ENCODE measurements at regions not wholly inside any gene's neighbourhood (a gene's known extent, or its start where the extent isn't known, plus 50 kb on each side); places are given as distances from the start of the nearest gene placed in this dataset.
"Not testable (repeated sequence)": the region's sequence is repeated elsewhere in the genome, so short reads cannot be mapped to it uniquely, and the experiment has no call there.

DNA sequence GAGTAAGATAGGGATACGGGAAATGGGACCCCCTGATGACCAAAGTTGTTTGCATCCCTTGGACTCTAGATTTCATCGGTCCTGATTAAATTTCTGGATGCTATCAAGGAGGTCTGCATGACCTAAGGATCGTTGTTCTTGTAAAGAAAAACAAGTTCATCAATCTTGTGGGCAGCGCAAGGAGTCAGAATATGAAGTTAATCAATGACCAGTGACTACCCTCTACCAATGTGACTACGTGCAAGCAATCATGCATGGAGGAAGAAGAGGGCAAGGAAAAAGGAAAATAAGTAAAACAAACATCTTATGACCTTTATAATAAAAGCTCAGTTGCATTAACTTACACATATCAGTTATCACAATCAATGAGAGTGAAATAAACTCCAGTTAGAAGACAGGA lies 139.7 kb downstream of the RTP4 start:
- Histone ChIP-seq H3K4me3 (replicated peaks in 1 of 3) (no peak overlapping the region), H3K9me3 (no peaks in the 10 kb centered on the region), H3K36me3 (no peaks in the 10 kb centered on the region), H3K27ac (no peak overlapping the region), H3K4me1 (no peaks in the 10 kb centered on the region), H3K27me3 (no peaks in the 10 kb centered on the region)
- WGBS, 2 donors, result 40 to 64% methylated on average over 5 of the region's 5 CpGs
- no peak for TF ChIP-seq CTCF (IDR thresholded peaks at IDR 0.05)
- no peak for TF ChIP-seq POLR2A (IDR thresholded peaks at IDR 0.05)
- DNase-seq, result no peak
- intact Hi-C loops (cut with DNase I), result no loop called here

GRCh38 chr3:187507266-187507665 lies 139.1 kb downstream of the RTP4 start:
- no peaks in the 10 kb centered on the region for H3K27me3 ChIP-seq
- WGBS, 2 donors, result 74 to 77% methylated on average over 1 of the region's 1 CpG
- no peaks in the 10 kb centered on the region for H3K4me1 ChIP-seq
- intact Hi-C loops (cut with DNase I), result no loop called here
- no peaks in the 10 kb centered on the region for H3K36me3 ChIP-seq
- H3K4me3 ChIP-seq (replicated peaks in 1 of 3), result no peak overlapping the region
- H3K27ac ChIP-seq, result no peak overlapping the region
- DNase-seq, result no peak
- no peaks in the 10 kb centered on the region for H3K9me3 ChIP-seq
- TF ChIP-seq CTCF (IDR thresholded peaks at IDR 0.05) (no peak), POLR2A (IDR thresholded peaks at IDR 0.05) (no peak)

- Histone ChIP-seq H3K4me1 (no peaks in the 10 kb centered on the region), H3K27me3 (no peaks in the 10 kb centered on the region), H3K9me3 (no peaks in the 10 kb centered on the region), H3K4me3 (replicated peaks in 1 of 3) (no peak overlapping the region), H3K27ac (no peak overlapping the region), H3K36me3 (no peaks in the 10 kb centered on the region)
- intact Hi-C loops (cut with DNase I), result no loop called here
- WGBS, 2 donors, result 65 to 68% methylated on average over 3 of the region's 3 CpGs
- DNase-seq, result no peak
- TF ChIP-seq POLR2A (IDR thresholded peaks at IDR 0.05) (no peak), CTCF (IDR thresholded peaks at IDR 0.05) (no peak)
Measured at GRCh38 chr3:187504435-187504834, 136.2 kb downstream of the RTP4 start.

- no peaks in the 10 kb centered on the region for H3K27me3 ChIP-seq
- intact Hi-C loops (cut with DNase I), result no loop called here
- H3K36me3 ChIP-seq, result no peaks in the 10 kb centered on the region
- no peaks in the 10 kb centered on the region for H3K4me1 ChIP-seq
- no peak overlapping the region for H3K27ac ChIP-seq
- TF ChIP-seq POLR2A (IDR thresholded peaks at IDR 0.05) (no peak), CTCF (IDR thresholded peaks at IDR 0.05) (no peak)
- DNase-seq, result no peak
- H3K9me3 ChIP-seq, result no peaks in the 10 kb centered on the region
- 51 to 56% methylated on average over 3 of the region's 3 CpGs for WGBS, 2 donors
- no peak overlapping the region for H3K4me3 ChIP-seq (replicated peaks in 1 of 3)
Measured at GRCh38 chr3:187498211-187498724, 130.1 kb downstream of the RTP4 start.

DNA sequence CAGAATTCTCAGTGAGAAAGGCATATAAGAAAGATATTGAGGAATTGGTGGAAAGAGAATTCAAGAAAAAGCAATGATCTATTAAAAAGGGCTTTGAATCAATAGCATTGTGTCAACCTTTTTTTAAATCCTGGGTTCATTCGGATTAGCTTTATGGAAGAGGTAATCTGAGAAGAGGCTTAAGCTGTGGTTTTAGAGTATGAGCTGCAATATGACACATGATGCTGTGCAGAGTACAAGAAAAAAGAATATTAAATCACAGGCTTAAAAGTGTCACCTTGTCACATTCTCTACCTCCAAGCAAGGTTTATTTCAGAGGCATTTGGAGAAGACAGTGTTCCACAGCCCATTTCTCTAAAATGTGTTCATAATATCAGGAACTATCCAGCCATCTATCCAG lies 128.9 kb downstream of the RTP4 start:
- no peak for TF ChIP-seq CTCF (IDR thresholded peaks at IDR 0.05)
- TF ChIP-seq POLR2A (IDR thresholded peaks at IDR 0.05), result no peak
- no peaks in the 10 kb centered on the region for H3K9me3 ChIP-seq
- WGBS, 2 donors, result 72 to 78% methylated on average over 1 of the region's 1 CpG
- H3K36me3 ChIP-seq, result no peaks in the 10 kb centered on the region
- H3K4me1 ChIP-seq, result no peaks in the 10 kb centered on the region
- DNase-seq, result no peak
- intact Hi-C loops (cut with DNase I), result no loop called here
- no peak overlapping the region for H3K27ac ChIP-seq
- H3K4me3 ChIP-seq (replicated peaks in 1 of 3), result no peak overlapping the region
- no peaks in the 10 kb centered on the region for H3K27me3 ChIP-seq

- H3K27me3 ChIP-seq; H3K36me3 ChIP-seq; H3K27ac ChIP-seq; H3K9me3 ChIP-seq; intact Hi-C loops (cut with DNase I); H3K4me3 ChIP-seq (replicated peaks in 1 of 3); DNase-seq; H3K4me1 ChIP-seq: not testable (repeated sequence)
- 91 to 93% methylated on average over 3 of the region's 3 CpGs for WGBS, 2 donors
Measured at GRCh38 chr3:187494056-187494455, 125.9 kb downstream of the RTP4 start.
